COLO668 (cell line): ENCODE measurements at regions not wholly inside any gene's neighbourhood (a gene's known extent, or its start where the extent isn't known, plus 50 kb on each side); places are given as distances from the start of the nearest gene placed in this dataset.
"Not testable (repeated sequence)": the region's sequence is repeated elsewhere in the genome, so short reads cannot be mapped to it uniquely, and the experiment has no call there.

Source experiments
- DNase-seq: peaks from one replicate; lab custom pipeline; 2025; ENCODE audit not compliant: unreplicated experiment; lab: John Stamatoyannopoulos, UW

DNA sequence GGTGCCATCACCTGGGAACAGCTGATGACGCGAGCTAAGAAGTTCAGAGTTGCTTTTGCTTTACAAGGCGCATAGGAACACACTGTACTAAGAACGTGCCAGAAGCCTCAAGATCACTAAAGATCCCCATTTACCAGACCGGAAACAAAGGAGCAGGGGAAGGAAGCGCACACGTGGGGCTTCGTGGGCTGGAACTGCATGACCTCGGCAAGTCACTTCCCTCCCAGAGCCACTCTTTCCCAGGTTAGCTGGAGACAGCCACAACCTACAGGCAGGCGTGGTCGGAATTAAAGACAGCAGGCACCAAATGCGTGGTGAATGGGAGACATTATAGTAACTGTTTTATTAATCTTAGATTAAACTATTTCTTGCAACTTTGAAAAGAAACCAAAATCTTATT lies 154.9 kb upstream of the IQSEC1 start:
- not testable (repeated sequence) for DNase-seq

DNA sequence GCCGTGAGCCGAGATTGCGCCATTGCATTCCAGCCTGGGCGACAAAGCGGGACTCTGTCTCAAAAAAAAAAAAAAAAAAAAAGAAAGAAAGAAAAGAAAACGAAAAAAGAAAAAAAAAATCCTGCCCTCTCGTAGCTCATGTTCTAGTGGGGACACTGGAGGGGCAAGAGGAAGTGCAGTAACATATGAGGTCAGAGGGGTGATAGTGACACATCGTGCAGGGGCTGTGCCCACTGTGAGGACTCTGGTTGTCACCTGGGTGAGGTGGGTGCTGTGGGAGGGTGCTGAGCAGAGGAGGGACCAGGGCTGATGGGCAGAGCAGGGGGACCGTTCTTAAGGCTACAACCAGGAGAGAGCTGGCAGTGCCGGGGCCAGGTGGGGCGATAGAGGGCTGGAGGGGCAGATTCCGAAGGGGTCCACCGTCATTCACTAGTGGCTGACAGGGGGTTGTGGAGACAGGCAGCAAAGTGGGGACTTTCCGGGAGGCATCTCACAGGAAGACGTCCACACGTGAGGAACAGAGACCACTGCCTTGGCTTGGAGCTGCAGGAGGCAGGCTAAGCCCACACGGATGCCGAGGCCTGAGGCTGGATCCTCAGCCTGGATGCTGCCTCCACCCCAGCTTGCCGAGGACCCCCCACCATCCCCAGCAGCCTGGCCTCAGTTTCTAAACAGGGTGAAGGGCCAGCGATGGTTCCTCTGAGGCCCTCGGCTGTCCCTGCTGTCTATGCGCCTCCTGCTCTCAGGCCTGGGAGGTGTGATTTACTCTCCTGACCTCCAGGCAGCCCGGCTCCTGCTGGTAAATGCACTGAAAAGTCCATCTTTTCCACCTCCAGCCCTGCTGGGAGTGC lies 154.3 kb upstream of the IQSEC1 start:
- DNase-seq = no peak

GRCh38 chr3:13224967-13225366 lies 151.7 kb upstream of the IQSEC1 start:
- no peak for DNase-seq

DNA sequence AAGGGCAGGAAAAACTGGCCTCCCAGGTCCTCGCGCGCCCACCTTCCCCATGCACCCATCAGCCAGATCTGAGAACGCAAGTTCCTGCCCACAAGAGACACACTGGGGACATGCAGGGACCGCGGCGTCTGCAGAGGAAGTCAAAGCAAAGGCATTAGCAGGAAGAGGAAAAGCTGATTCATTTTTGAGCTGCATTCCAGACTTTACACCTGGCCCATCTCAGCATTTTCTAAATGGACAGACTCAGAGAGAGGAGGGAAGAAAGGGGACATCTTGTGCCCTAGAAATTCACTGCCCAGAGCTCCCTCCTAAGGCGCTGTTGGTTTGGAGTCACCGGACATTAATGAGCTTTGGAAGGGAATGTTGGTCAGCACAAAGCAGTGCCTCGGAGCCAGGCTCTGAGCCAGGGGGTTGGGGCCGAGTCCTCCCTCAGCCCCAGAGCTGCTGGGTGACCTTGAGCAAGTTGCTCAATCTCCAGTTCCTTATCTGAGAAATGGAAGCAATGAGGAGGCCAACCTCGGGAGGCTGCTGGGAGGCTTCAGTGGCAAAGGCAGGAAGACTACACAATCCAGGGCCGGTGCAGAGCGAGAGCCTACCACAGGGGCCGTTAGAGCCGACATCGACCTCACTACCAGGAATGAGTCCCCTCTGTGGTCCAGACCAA lies 150.5 kb upstream of the IQSEC1 start:
- DNase-seq = no peak

DNA sequence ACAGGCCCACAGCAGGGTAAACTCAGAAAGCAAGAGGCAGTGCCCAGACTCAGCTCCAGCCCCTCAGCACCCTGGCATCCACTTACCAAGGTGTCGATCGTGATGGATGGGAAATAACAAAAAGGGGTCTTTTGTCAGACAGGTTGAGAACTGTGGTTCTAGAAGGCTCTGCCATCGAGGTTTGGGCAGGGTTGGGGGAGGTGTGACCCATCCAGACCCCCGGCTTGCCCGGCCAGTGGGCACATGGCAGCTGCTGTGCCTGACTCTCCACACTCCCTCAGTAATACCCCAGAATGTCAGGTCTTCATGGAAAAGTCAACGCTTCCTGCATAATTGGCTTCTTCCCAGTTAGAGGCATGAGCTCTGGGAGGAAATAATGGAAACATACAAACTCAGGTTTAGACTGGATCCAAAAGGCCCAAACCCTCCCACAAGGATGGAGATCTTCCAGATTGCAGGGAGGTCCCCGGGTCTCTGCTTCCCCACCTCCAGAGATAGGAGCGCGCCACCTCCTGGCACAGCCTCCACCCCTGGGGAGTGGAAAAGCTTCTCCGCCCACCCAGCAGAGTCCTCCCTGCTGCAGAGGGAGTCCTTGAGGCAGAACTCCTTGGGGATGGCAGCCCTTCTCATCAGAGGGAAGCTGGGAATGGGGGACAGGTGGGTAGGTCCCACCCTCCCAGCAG lies 149.8 kb upstream of the IQSEC1 start:
- DNase-seq = no peak

- DNase-seq = no peak
Observed at GRCh38 chr3:13222131-13222530, 148.9 kb upstream of the IQSEC1 start.

DNA sequence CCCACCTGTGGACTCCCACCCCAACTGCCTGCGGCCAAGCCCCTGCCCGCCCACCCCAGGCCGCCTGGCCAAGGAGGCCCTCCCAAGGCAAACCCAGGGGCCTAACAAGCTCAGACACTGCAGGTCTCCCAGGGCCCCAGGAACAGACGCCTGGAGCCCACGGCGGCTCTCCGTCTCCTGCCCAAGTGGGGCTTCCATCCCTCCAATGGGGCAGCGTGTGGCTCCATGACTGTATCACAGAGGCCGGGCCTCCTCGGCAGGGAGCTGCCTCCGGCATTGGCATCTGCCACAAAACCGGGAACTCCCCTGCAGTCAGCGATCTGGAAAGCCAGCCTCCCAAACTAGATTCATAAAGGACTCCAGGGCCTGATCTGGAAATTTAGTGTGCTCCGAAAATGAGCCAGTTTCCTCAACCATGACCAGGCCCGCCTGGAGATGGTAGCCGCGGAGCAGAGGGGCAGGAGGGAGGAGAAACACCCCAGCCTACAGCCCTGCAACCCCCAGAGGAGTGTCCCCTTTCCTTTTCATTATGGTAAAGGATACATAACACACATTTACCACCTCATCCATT lies 148.3 kb upstream of the IQSEC1 start:
- DNase-seq = no peak

- DNase-seq = no peak
Observed at GRCh38 chr3:13220991-13221390, 147.8 kb upstream of the IQSEC1 start.

- DNase-seq = no peak
Observed at GRCh38 chr3:13219902-13220296, 146.7 kb upstream of the IQSEC1 start.

DNA sequence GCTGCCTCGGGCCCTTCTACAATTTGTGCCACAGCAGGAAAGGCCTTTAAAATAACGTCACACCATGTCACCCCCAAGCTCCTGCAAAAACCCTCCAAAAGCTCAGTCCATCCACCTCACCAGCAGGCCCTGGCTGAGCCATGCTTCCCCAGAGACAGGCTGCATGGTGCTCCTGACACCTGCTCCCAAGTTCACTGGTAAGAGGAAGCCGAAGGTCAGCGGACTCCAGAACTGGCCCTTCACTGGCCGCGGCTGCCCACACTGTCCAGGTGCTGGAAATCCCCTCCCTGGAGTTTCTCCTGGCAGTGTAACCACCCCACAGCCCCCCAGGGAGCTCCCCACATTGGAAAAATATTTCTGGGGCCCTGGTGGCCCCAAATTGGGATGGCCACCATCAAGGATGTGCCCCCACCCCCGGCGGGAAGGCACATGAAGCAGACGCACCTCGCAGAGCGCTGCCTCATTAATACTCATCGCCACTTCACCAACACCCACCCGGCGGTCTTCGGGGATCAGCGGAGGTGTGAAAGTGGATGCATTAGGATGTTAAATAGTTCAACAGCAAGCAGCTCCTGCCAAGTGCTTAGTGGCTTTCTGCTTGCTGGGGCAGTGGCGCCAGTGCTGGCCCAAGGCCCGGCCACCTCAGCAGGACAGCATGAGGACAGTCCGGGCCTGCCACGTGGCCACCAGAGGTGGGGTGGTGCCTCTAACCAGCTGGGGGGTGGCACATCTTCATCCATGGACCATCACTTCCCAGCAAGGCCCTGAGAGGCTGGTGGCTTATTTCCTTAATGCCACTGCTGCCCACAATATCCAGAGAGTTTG lies 146.1 kb upstream of the IQSEC1 start:
- DNase-seq = no peak

GRCh38 chr3:13218541-13218908 lies 145.3 kb upstream of the IQSEC1 start:
- no peak for DNase-seq

GRCh38 chr3:13217736-13218540 lies 144.7 kb upstream of the IQSEC1 start:
- peak; percentile 32 for DNase-seq

DNA sequence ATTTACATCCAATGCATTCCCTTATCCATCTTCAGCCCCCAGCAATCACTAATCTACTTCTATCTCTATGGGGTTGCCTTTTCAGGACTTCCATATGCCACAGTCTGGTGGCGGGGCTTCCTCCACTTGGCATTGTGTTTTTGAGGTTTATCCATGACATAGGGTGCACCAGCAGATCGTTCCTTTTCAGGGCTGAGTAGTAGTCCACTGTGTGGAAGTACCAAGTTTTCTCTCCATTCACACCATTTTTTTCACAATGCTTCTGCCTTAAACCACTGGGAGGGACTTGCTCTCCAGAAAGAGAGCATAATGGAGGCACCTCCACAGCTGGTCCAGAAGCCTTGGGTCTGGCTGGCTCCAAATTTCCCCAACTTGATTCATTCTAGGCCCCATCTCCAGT lies 144.0 kb upstream of the IQSEC1 start:
- no peak for DNase-seq

- DNase-seq = no peak
Observed at GRCh38 chr3:13215940-13216546, 142.8 kb upstream of the IQSEC1 start.

- DNase-seq = peak; percentile 43
Observed at GRCh38 chr3:13214847-13215472, 141.7 kb upstream of the IQSEC1 start.

- no peak for DNase-seq
Observed at GRCh38 chr3:13213911-13214846, 140.9 kb upstream of the IQSEC1 start.

DNA sequence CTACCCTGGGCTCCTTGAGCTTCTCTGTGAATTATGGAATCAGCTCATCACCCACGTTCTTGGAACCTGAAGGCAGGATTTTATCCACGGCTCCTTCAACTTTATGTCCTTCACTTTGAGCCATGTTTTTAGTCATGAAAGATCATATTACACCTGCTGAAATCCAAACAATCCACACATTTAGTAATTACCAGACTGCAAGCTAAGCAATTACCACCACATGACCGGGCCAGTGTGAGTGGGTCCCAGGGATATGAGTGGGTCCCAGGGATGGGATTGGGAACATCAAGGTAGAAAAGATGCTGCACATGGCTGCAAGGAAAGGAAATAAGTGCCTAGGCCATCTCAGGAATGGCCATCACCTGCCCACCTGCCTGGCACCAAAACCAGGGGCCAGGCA lies 140.3 kb upstream of the IQSEC1 start:
- DNase-seq = no peak

DNA sequence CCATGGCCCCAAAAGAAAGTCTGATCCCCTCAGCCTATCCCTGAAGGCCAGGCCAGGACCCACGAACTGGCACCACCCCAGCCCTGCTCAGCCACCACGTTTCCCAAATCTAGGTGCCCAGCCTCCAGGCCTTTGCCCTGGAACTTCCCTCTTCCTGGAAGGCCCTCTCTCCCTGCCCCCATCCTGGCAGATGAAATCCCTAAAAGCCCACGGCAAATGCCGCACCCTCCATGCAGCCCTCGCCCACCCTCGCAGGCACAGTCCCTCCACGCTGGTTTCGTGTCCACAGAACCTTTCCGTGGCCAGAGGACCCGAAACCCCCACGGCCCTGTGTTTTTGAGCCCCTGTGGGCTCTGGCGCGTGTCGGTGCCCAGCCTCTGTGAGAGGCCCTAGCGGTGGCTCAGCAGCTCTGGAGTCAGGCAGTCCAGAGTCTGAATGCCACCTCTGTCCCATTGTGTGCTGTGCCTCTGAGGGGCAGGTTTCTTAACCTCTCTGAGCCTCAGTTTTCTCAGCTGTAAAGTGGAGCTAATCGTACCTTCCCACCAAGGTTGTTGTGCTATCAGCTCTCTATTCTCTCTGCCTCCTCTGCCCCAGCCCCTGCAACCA lies 138.5 kb upstream of the IQSEC1 start:
- DNase-seq = no peak
